ENCODE measurements at regions not wholly inside any gene's neighbourhood (a gene's known extent, or its start where the extent isn't known, plus 50 kb on each side); places are given as distances from the start of the nearest gene placed in this dataset.

DNA sequence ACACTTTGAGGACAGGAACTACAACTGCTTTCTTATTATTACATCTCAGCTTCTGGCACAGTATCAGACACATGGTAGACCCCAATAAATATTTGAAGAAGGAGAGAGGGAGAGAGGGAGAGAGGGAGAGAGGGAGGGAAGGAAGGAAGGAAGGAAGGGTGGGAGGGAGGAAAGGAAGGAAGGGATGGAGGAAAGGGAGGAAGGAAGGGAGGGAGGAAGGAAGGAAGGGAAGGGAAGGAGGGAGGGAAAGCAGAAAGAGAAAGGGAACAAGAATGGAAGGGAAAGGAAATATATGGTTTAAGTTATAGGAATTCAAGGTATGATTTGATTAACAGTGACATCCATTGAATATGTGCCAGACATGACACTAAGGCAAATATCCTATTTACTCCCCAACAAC is 402.1 kb downstream of the KIF16B start:
- Mint-ChIP-seq H3K27ac (no peak overlapping the region), H3K36me3 (ENCODE audit: insufficient read depth) (no peaks in the 10 kb centered on the region), H3K27me3 (no peaks in the 10 kb centered on the region), H3K4me1 (ENCODE audit: low read depth) (no peaks in the 10 kb centered on the region), H3K4me3 (ENCODE audit: low read depth) (no peak overlapping the region), H3K9me3 (ENCODE audit: low read depth) (peaks cover 1% of the 10 kb centered on the region)
- no peak for TF ChIP-seq CTCF (IDR thresholded peaks at IDR 0.05; ENCODE audit: unreplicated experiment)
- no peak for DNase-seq (ENCODE audit: low spot score, unreplicated experiment)

DNA sequence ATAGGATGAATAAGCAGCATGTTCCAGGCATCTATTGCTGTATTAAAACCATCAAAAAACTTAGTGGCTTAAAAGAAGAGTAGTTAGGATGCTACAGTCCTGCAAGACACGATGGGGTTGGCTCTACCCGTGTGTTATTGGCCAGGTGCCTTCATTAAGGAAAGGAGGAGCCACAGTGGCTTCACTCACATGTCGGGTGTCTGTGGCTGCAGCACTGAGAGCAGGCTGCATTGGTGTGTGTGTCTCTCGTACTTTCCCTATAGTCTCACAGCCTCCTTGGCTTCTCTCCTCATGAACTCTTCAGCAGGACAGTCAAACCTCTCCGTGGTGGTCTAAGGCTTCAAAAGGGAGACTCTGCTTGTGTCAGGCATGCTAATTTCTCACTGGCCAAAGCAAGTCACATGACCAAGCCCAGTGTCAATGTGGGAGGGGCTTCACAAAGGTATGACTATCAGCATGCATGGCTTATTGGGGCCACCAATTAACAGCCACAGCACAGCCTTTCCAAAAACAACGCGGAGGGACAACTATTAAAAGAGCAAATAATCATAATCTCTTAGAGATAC is 402.8 kb downstream of the KIF16B start:
- no peak overlapping the region for H3K27ac Mint-ChIP-seq
- no peak overlapping the region for H3K4me3 Mint-ChIP-seq (ENCODE audit: low read depth)

GRCh38 chr20:16167423-16168130 is 405.7 kb downstream of the KIF16B start:
- no peak overlapping the region for H3K4me3 Mint-ChIP-seq (ENCODE audit: low read depth)
- no peaks in the 10 kb centered on the region for H3K27me3 Mint-ChIP-seq
- DNase-seq (ENCODE audit: low spot score, unreplicated experiment), result no peak
- H3K4me1 Mint-ChIP-seq (ENCODE audit: low read depth), result peaks cover 3% of the 10 kb centered on the region
- H3K27ac Mint-ChIP-seq, result no peak overlapping the region
- peaks cover 3% of the 10 kb centered on the region for H3K9me3 Mint-ChIP-seq (ENCODE audit: low read depth)
- no peak for TF ChIP-seq CTCF (IDR thresholded peaks at IDR 0.05; ENCODE audit: unreplicated experiment)
- H3K36me3 Mint-ChIP-seq (ENCODE audit: insufficient read depth), result no peaks in the 10 kb centered on the region

More for the DNA sequence above, 402.8 kb downstream of the KIF16B start:
- no peaks in the 10 kb centered on the region for H3K9me3 Mint-ChIP-seq (ENCODE audit: low read depth)
- no peak for DNase-seq (ENCODE audit: low spot score, unreplicated experiment)
- TF ChIP-seq CTCF (IDR thresholded peaks at IDR 0.05; ENCODE audit: unreplicated experiment), result no peak
- no peaks in the 10 kb centered on the region for H3K36me3 Mint-ChIP-seq (ENCODE audit: insufficient read depth)
- H3K27me3 Mint-ChIP-seq, result no peaks in the 10 kb centered on the region
- H3K4me1 Mint-ChIP-seq (ENCODE audit: low read depth), result peaks cover under 1% of the 10 kb centered on the region

GRCh38 chr20:16166737-16167136 is 406.5 kb downstream of the KIF16B start:
- peaks cover 3% of the 10 kb centered on the region for H3K4me1 Mint-ChIP-seq (ENCODE audit: low read depth)

DNA sequence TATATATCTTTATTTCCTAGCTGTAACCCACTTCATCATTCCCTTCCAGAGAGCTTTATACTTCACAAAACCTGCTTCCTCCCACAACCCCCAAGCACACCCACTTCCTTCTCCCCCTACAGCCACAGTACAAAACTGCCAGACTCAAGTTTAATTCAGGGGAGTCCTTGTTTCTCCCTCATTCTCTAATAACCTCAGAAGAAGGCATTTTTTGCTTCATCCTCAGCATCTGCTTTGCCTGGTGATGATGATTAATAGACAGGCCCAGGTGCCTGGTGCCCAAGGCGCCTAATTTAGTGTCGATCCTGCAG is 414.3 kb downstream of the KIF16B start:
- Mint-ChIP-seq H3K9me3 (ENCODE audit: low read depth) (peaks cover 14% of the 10 kb centered on the region), H3K27me3 (no peaks in the 10 kb centered on the region), H3K4me1 (ENCODE audit: low read depth) (peaks cover 6% of the 10 kb centered on the region), H3K4me3 (ENCODE audit: low read depth) (no peak overlapping the region), H3K36me3 (ENCODE audit: insufficient read depth) (no peaks in the 10 kb centered on the region), H3K27ac (no peak overlapping the region)
- no peak for TF ChIP-seq CTCF (IDR thresholded peaks at IDR 0.05; ENCODE audit: unreplicated experiment)
- no peak for DNase-seq (ENCODE audit: low spot score, unreplicated experiment)

More at GRCh38 chr20:16166737-16167136, 406.5 kb downstream of the KIF16B start:
- H3K9me3 Mint-ChIP-seq (ENCODE audit: low read depth), result peaks cover 3% of the 10 kb centered on the region
- H3K27ac Mint-ChIP-seq, result no peak overlapping the region
- no peaks in the 10 kb centered on the region for H3K27me3 Mint-ChIP-seq
- DNase-seq (ENCODE audit: low spot score, unreplicated experiment), result no peak
- TF ChIP-seq CTCF (IDR thresholded peaks at IDR 0.05; ENCODE audit: unreplicated experiment), result no peak
- H3K4me3 Mint-ChIP-seq (ENCODE audit: low read depth), result no peak overlapping the region
- H3K36me3 Mint-ChIP-seq (ENCODE audit: insufficient read depth), result no peaks in the 10 kb centered on the region

All from progenitor cell of endocrine pancreas (in vitro differentiated cells).